ENCODE measurements at regions not wholly inside any gene's neighbourhood (a gene's known extent, or its start where the extent isn't known, plus 50 kb on each side); places are given as distances from the start of the nearest gene placed in this dataset.

DNA sequence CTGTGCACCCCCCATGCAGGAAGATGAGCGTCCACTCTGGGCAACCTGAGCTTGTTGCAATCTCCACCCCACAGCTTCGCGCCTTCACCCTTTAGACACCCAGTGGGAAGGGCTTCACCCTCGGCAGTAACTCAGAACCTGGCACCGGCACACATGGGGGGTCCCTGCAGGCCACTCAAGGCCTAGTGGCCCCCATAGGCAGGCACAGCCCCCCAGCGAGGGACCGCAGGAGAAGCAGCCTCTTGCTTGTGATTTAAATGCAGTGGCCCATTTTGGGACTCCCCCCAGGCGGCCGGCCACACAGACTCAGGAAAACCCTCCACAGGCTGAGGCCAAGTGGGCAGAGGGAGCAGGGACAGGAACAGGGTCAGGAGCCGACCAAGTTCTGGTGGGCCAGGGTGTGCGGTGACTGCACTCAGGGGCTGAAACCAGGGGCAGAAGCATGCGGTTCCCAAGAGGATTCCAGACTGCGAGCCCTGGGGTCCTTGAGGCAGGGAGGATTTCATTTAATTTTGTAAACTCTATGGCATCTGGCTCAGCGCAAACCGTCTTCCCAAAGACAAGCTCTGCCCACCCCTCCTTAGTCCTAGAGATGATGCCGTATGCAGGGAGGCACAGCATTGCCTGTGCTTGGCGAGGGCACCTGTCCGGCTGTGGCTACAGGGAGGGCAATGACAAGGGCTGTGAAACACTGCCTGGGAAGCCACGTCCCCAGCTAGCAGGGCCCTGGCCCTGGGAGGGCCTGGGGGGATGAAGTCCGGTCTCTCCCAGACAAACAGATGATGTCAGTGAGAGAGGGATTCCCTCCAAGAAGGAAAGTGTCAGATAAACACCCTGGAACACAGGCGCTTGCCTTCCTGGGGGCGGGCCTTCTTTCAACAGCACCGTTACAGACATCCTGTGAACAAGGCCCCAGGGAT lies 52.9 kb upstream of the GPR31 start:
- TF ChIP-seq EP300 (IDR thresholded peaks at IDR 0.05; ENCODE audit: borderline replicate concordance in 1 of 2, low read depth in 2 of 2, low read length in 2 of 2) (no peak), TEAD4 (IDR thresholded peaks at IDR 0.05; ENCODE audit: low read depth, low read length) (no peak), ZNF274 (IDR thresholded peaks at IDR 0.05; ENCODE audit: borderline replicate concordance, extremely low read depth, low read length) (no peak), JUND (IDR thresholded peaks at IDR 0.05; ENCODE audit: low read length) (no peak), RAD21 (IDR thresholded peaks at IDR 0.05 in 1 of 2, conservative IDR thresholded peaks at IDR 0.05 in 1 of 2; ENCODE audit: low read depth in 2 of 2, low read length in 2 of 2) (no peak), PHF8 (conservative IDR thresholded peaks at IDR 0.05; ENCODE audit: low read depth, low read length) (no peak), EZH2 (IDR thresholded peaks at IDR 0.05; ENCODE audit: low read depth, low read length, severe bottlenecking) (no peak), RFX5 (IDR thresholded peaks at IDR 0.05; ENCODE audit: borderline replicate concordance, low read depth, low read length) (no peak), HDAC2 (IDR thresholded peaks at IDR 0.05; ENCODE audit: borderline replicate concordance in 1 of 2, low read depth in 2 of 2, low read length in 2 of 2) (no peak)
- TF ChIP-seq, protein P1, sequence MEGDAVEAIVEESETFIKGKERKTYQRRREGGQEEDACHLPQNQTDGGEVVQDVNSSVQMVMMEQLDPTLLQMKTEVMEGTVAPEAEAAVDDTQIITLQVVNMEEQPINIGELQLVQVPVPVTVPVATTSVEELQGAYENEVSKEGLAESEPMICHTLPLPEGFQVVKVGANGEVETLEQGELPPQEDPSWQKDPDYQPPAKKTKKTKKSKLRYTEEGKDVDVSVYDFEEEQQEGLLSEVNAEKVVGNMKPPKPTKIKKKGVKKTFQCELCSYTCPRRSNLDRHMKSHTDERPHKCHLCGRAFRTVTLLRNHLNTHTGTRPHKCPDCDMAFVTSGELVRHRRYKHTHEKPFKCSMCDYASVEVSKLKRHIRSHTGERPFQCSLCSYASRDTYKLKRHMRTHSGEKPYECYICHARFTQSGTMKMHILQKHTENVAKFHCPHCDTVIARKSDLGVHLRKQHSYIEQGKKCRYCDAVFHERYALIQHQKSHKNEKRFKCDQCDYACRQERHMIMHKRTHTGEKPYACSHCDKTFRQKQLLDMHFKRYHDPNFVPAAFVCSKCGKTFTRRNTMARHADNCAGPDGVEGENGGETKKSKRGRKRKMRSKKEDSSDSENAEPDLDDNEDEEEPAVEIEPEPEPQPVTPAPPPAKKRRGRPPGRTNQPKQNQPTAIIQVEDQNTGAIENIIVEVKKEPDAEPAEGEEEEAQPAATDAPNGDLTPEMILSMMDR (IDR thresholded peaks at IDR 0.05; ENCODE audit: control extremely low read depth in 1 of 3, insufficient read depth in 1 of 3, low read depth in 1 of 3, low read length in 3 of 3), result no peak
- TF ChIP-seq, protein P2, sequence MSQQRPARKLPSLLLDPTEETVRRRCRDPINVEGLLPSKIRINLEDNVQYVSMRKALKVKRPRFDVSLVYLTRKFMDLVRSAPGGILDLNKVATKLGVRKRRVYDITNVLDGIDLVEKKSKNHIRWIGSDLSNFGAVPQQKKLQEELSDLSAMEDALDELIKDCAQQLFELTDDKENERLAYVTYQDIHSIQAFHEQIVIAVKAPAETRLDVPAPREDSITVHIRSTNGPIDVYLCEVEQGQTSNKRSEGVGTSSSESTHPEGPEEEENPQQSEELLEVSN (IDR thresholded peaks at IDR 0.05), result no peak
- TF ChIP-seq, protein P3, sequence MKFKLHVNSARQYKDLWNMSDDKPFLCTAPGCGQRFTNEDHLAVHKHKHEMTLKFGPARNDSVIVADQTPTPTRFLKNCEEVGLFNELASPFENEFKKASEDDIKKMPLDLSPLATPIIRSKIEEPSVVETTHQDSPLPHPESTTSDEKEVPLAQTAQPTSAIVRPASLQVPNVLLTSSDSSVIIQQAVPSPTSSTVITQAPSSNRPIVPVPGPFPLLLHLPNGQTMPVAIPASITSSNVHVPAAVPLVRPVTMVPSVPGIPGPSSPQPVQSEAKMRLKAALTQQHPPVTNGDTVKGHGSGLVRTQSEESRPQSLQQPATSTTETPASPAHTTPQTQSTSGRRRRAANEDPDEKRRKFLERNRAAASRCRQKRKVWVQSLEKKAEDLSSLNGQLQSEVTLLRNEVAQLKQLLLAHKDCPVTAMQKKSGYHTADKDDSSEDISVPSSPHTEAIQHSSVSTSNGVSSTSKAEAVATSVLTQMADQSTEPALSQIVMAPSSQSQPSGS (IDR thresholded peaks at IDR 0.05; ENCODE audit: low read length), result no peak
- TF ChIP-seq, protein P4, sequence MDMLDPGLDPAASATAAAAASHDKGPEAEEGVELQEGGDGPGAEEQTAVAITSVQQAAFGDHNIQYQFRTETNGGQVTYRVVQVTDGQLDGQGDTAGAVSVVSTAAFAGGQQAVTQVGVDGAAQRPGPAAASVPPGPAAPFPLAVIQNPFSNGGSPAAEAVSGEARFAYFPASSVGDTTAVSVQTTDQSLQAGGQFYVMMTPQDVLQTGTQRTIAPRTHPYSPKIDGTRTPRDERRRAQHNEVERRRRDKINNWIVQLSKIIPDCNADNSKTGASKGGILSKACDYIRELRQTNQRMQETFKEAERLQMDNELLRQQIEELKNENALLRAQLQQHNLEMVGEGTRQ (IDR thresholded peaks at IDR 0.05; ENCODE audit: low read length), result no peak

All from H1 (cell line).